GM23338 (cell line): ENCODE measurements at regions not wholly inside any gene's neighbourhood (a gene's known extent, or its start where the extent isn't known, plus 50 kb on each side); places are given as distances from the start of the nearest gene placed in this dataset.

ENCODE experiments used
- ATAC-seq: fragments of 200-7000 bp; cut with Tn5 transposase; 3 replicates; pipeline ENCODE4 v1.9.1; 2020
- DNase-seq: peaks from one replicate; pipeline ENCODE4 v3.0.0-alpha.2; 2015; ENCODE audit warnings: low spot score
- H2AFZ ChIP-seq: fragments of 200-600 bp; sonication (generic); 2 replicates; pipeline ENCODE4 v1.8.0; 2016; ENCODE audit warnings: antibody characterized with exemption, mild to moderate bottlenecking, moderate library complexity
- H3F3A ChIP-seq: fragments of 200-600 bp; sonication (generic); replicated peaks from 2 replicates; pipeline ENCODE4 v1.8.0; 2017; ENCODE audit warnings: antibody characterized with exemption, mixed run types, low read depth
- H3K27ac ChIP-seq: fragments of 200-600 bp; sonication (generic); 2 replicates; pipeline ENCODE4 v1.6.1; 2016; ENCODE audit warnings: low read depth
- H3K27me3 ChIP-seq: fragments of 200-600 bp; sonication (generic); 2 replicates; pipeline ENCODE4 v1.8.0; 2016; ENCODE audit warnings: mild to moderate bottlenecking, mixed run types, moderate library complexity; ENCODE audit not compliant: insufficient read depth
- H3K36me3 ChIP-seq: fragments of 200-600 bp; sonication (generic); 2 replicates; pipeline ENCODE4 v1.8.0; 2016; ENCODE audit warnings: mild to moderate bottlenecking; ENCODE audit not compliant: insufficient read depth
- H3K4me1 ChIP-seq: fragments of 200-600 bp; sonication (generic); 2 replicates; pipeline ENCODE4 v1.8.0; 2016; ENCODE audit warnings: mild to moderate bottlenecking, moderate library complexity; ENCODE audit not compliant: insufficient read depth
- H3K4me2 ChIP-seq: fragments of 200-600 bp; sonication (generic); 2 replicates; pipeline ENCODE4 v1.7.1; 2017; ENCODE audit warnings: mixed run types
- H3K4me3 ChIP-seq: fragments of 200-600 bp; sonication (generic); 2 replicates; pipeline ENCODE4 v1.6.1; 2016; ENCODE audit warnings: mixed run types
- H3K79me2 ChIP-seq: fragments of 200-600 bp; sonication (generic); replicated peaks from 2 replicates; pipeline ENCODE4 v1.8.0; 2017; ENCODE audit warnings: mild to moderate bottlenecking; ENCODE audit not compliant: insufficient read depth
- H3K9me2 ChIP-seq: fragments of 200-600 bp; sonication (generic); 2 replicates; pipeline ENCODE4 v1.8.0; 2017; ENCODE audit not compliant: insufficient read depth
- H4K20me1 ChIP-seq: fragments of 200-600 bp; sonication (generic); replicated peaks from 2 replicates; pipeline ENCODE4 v1.8.0; 2017; ENCODE audit warnings: mild to moderate bottlenecking; ENCODE audit not compliant: insufficient read depth
- H3K27ac Mint-ChIP-seq: 2 replicates; pipeline ENCODE4 v1.8.0; 2020; ENCODE audit warnings: inconsistent platforms, mild to moderate bottlenecking, moderate library complexity, mixed read lengths
- H3K27me3 Mint-ChIP-seq: 3 replicates; pipeline ENCODE4 v1.8.0; 2022; ENCODE audit warnings: low read depth, mild to moderate bottlenecking, moderate library complexity, mixed read lengths, inconsistent platforms; ENCODE audit not compliant: insufficient read depth, poor library complexity
- H3K36me3 Mint-ChIP-seq: 3 replicates; pipeline ENCODE4 v1.8.0; 2021; ENCODE audit warnings: low read depth, mild to moderate bottlenecking, inconsistent platforms, moderate library complexity, mixed read lengths
- H3K4me1 Mint-ChIP-seq: 3 replicates; pipeline ENCODE4 v1.8.0; 2020; ENCODE audit warnings: mild to moderate bottlenecking, inconsistent platforms, mixed read lengths
- H3K4me3 Mint-ChIP-seq: 3 replicates; pipeline ENCODE4 v1.8.0; 2021; ENCODE audit warnings: moderate library complexity, mild to moderate bottlenecking, inconsistent platforms, mixed read lengths
- H3K9me3 Mint-ChIP-seq: 3 replicates; pipeline ENCODE4 v1.8.0; 2020; ENCODE audit warnings: moderate library complexity, mild to moderate bottlenecking, inconsistent platforms, mixed read lengths
- CREB1 ChIP-seq: fragments of 250-450 bp; sonication (Bioruptor Pico); IDR thresholded peaks from 2 replicates; pipeline ENCODE4 v1.5.0; 2020; ENCODE audit warnings: low read depth, mild to moderate bottlenecking, moderate library complexity
- CTCF ChIP-seq, 2 experiments: fragments of 200-600 bp in 1 of 2; sonication (generic) in 1 of 2; conservative IDR thresholded peaks; 2 replicates each; pipeline versions ENCODE4 v1.5.1 to v1.6.1; 2016 to 2017; ENCODE audit warnings: antibody characterized with exemption in 2 of 2, low read depth in 2 of 2, mild to moderate bottlenecking in 2 of 2, moderate library complexity in 1 of 2
- ETS1 ChIP-seq: IDR thresholded peaks from 2 replicates; pipeline ENCODE4 v1.6.1; 2016; ENCODE audit warnings: antibody characterized with exemption
- EZH2 ChIP-seq: fragments of 200-600 bp; sonication (generic); IDR thresholded peaks from one replicate; pipeline ENCODE4 v1.8.0; 2017; ENCODE audit warnings: antibody characterized with exemption, mild to moderate bottlenecking, low read depth; ENCODE audit not compliant: unreplicated experiment
- EZH2phosphoT487 ChIP-seq: fragments of 200-600 bp; sonication (generic); IDR thresholded peaks from one replicate; pipeline ENCODE4 v1.8.1; 2018; ENCODE audit warnings: antibody characterized with exemption; ENCODE audit not compliant: unreplicated experiment
- JUNB ChIP-seq: IDR thresholded peaks from one replicate; pipeline ENCODE4 v1.6.1; 2016; ENCODE audit warnings: antibody characterized with exemption; ENCODE audit not compliant: unreplicated experiment
- NANOG ChIP-seq: IDR thresholded peaks from 2 replicates; pipeline ENCODE4 v1.6.1; 2016; ENCODE audit warnings: antibody characterized with exemption, borderline replicate concordance
- POLR2AphosphoS5 ChIP-seq: IDR thresholded peaks from 2 replicates; pipeline ENCODE4 v1.6.1; 2016; ENCODE audit warnings: antibody characterized with exemption, low read depth
- REST ChIP-seq: IDR thresholded peaks from one replicate; pipeline ENCODE4 v1.6.1; 2018; ENCODE audit warnings: antibody characterized with exemption; ENCODE audit not compliant: unreplicated experiment
- STAT1 ChIP-seq: IDR thresholded peaks from one replicate; pipeline ENCODE4 v1.6.1; 2016; ENCODE audit warnings: antibody characterized with exemption; ENCODE audit not compliant: unreplicated experiment
- ZNF114 ChIP-seq: fragments of 250-450 bp; sonication (Bioruptor Pico); IDR thresholded peaks from 2 replicates; pipeline ENCODE4 v1.5.0; 2020; ENCODE audit warnings: mild to moderate bottlenecking, moderate library complexity
- ZNF331 ChIP-seq: fragments of 250-450 bp; sonication (Bioruptor Pico); IDR thresholded peaks from 2 replicates; pipeline ENCODE4 v1.5.0; 2020; ENCODE audit warnings: low read depth, mild to moderate bottlenecking, moderate library complexity
- ZNF462 ChIP-seq: fragments of 250-450 bp; sonication (Bioruptor Pico); IDR thresholded peaks from 2 replicates; pipeline ENCODE4 v1.5.0; 2020; ENCODE audit warnings: mild to moderate bottlenecking, moderate library complexity

- no peak overlapping the region for H3K27ac Mint-ChIP-seq
- Histone ChIP-seq H3K9me2 (0 out of 2 replicates have a peak, but pooled peaks cover 3% of the 10 kb centered on the region), H3K79me2 (no peaks in the 10 kb centered on the region), H3K4me1 (no peaks in the 10 kb centered on the region), H3K4me3 (no peak overlapping the region), H3F3A (no peaks in the 10 kb centered on the region), H2AFZ (no peak overlapping the region), H3K27me3 (no peaks in the 10 kb centered on the region), H4K20me1 (no peaks in the 10 kb centered on the region), H3K36me3 (0 out of 2 replicates have a peak, but pooled peaks cover 4% of the 10 kb centered on the region), H3K27ac (no peak overlapping the region), H3K4me2 (no peak overlapping the region)
- no peaks in the 10 kb centered on the region for H3K4me1 Mint-ChIP-seq
- H3K9me3 Mint-ChIP-seq, result peaks cover 47% of the 10 kb centered on the region
- TF ChIP-seq JUNB, result no peak
- no peak for TF ChIP-seq ZNF114
- no peak for TF ChIP-seq POLR2AphosphoS5
- no peak for TF ChIP-seq REST
- TF ChIP-seq ETS1, result no peak
- TF ChIP-seq EZH2phosphoT487, result no peak
- no peak for TF ChIP-seq CREB1 (CRISPR knock-in tag)
- no peak for TF ChIP-seq ZNF331 (CRISPR knock-in tag)
- TF ChIP-seq STAT1, result no peak
- no peak for TF ChIP-seq NANOG
- no peak for TF ChIP-seq EZH2
- no peak for TF ChIP-seq ZNF462 (CRISPR knock-in tag)
- no peak for TF ChIP-seq CTCF (conservative IDR thresholded peaks at IDR 0.05; ENCODE audit: low read depth in 2 of 2)
- ATAC-seq, result no peak
- no peak overlapping the region for H3K4me3 Mint-ChIP-seq
- no peak for DNase-seq
- peaks cover 5% of the 10 kb centered on the region for H3K27me3 Mint-ChIP-seq
- H3K36me3 Mint-ChIP-seq, result peaks cover 18% of the 10 kb centered on the region
Observed at GRCh38 chr13:20287976-20288375, 55.9 kb upstream of the GJB6 start.
